ENCODE measurements at regions not wholly inside any gene's neighbourhood (a gene's known extent, or its start where the extent isn't known, plus 50 kb on each side); places are given as distances from the start of the nearest gene placed in this dataset.
"Not testable (repeated sequence)": the region's sequence is repeated elsewhere in the genome, so short reads cannot be mapped to it uniquely, and the experiment has no call there.

DNA sequence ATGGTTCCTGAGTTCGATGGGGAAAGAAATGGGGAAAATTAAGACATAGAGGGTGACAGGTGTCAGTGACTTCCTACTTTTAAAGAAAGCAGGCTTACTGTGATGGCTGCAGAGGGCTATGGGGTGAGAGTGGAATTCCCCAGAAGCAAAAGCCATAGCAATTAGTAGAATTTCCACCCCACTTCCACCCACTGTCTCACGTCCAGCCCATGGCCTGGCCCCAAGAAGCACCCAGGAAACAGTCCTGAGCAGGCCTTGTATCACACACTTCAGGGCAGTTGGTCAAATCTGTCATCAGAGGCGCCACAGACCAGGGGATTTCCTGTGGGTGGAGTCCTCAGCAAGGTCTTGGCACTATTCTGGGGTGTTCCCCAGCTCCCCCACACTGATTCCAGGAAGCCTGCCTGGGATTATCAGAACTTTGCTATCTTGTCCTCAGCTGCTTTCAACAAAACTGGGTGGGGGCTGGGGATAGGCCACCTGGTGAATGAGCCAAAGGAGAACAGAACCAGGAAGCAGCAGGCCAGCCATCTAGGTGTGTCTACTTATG is 120.1 kb upstream of the CCND2 start:
- no peak for DNase-seq

DNA sequence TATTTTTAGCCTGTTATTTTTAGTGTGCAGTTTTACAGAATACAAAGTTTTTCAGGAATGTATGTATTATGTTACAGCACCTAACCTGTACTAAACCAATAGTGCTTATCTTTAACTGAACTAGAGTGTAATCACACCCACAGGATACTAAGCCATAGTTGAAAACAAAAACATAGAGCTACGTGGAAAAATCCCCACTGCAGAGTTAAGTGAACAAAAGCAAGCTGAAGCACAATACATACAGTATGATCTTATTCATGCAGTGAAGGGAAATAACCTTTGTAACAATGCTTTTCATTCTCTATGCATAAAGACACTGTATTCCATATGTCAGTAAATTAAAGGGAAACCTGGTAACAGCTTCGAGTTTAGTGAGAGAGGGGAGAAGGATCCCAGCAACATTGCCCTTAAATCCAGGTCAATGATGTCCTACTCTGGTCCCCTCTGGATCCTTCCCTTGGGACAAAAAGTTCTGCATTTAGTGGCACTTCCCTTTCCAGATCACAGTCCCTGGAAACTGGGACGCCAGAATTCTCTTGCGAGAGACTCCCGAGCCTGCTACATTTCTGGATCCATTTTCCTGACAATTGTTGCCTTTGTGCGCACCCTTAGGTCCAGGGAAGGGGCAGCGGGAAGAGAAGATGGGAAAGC is 121.3 kb upstream of the CCND2 start:
- DNase-seq: no peak

DNA sequence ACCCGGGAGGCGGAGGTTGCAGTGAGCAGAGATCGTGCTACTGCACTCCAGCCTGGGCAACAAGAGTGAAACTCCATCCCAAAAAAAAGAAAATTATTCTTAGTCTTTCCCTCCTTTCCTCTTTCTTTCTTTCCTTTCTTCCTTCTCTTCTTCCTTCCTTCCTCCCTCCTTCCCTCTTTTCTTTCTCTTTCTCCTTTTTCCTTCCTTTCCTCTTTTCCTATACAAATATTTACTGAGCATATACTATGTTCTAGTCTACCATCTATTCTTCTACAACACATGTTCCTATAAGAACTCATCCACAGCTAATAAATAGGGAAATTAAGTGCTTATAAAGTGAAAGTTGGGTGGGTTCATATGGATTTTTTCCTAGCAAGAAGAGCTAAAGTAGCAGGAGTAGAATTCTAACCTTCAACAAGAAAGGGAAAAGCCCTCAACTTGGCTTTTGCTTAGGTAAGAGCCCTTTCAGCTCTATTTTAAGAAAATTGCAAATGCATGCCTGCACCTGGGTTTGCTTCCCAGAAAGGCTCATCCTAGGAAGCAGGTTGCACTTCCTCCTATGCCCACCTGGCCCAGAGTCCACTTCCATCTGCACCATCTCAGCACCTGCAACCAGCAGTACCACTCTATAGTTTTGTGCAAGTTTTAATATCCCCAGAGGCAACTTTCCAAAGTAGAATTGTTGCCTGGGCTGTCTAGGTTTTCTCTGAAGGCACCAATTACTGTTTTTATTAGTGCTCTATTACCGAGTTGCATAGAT is 122.0 kb upstream of the CCND2 start:
- no peak for DNase-seq

DNA sequence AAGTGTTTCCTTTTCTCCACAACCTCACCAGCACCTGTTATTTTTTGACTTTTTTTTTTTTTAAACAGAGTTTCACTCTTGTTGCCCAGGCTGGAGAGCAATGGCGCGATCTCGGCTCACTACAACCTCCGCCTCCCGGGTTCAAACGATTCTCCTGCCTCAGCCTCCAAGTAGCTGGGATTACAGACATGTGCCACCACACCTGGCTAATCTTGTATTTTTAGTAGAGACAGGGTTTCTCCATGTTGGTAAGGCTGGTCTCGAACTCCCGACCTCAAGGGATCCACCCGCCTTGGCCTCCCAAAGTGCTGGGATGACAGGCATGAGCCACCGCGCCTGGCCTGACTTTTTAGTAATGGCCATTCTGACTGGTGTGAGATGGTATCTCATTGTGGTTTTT is 123.2 kb upstream of the CCND2 start:
- not testable (repeated sequence) for DNase-seq

DNA sequence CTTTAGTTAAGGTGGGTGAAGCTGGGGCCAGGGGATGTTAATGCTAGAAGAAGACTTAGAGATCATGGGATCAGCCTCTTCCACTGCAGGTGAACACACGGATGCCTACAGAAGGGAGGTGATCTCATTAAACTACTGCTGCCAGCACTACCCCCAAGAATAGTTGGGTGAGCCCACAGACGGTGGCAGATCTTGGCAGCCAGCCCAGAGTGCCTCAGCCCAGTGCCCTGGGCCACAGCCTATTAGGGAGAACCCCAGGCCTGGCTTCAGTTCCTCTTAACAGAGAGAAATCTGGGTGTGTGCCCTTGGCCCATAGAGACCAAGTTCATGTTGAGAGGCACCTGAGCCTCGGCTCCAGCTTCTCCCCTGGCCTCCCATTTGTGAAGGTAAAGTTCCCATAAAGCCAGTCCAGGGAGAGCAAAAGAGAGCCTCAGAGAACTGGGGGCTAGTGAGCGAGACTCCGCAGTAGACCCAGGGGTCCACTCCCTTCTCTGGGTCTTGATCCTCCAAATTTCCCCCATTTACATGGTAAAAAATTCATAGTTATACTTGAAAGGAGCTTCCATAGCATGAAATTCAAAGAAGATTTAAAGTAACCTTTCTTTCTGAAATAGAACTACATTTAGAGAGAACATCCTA is 125.0 kb upstream of the CCND2 start:
- DNase-seq: no peak

DNA sequence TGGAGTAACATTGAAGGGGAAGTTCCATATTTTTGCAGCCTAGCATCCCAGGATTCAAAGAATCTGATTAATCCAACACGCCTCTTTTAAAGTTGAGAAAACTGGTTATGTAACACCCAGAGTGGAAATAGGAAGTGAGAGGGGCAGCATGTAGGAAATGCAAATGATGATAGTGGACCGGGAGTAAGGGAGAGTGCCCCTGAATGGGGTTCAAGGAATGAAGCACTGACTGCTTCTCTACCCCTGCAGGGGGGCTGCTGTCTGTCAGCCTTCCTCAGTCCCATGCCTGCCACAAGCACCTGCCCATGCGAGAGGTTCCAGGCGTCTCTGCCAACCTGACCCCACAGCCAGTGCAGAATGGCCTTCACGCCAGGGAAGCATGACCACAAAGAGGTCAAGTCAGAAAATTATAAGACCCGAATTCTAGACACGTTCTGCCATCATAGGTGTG is 126.5 kb upstream of the CCND2 start:
- DNase-seq: no peak

DNA sequence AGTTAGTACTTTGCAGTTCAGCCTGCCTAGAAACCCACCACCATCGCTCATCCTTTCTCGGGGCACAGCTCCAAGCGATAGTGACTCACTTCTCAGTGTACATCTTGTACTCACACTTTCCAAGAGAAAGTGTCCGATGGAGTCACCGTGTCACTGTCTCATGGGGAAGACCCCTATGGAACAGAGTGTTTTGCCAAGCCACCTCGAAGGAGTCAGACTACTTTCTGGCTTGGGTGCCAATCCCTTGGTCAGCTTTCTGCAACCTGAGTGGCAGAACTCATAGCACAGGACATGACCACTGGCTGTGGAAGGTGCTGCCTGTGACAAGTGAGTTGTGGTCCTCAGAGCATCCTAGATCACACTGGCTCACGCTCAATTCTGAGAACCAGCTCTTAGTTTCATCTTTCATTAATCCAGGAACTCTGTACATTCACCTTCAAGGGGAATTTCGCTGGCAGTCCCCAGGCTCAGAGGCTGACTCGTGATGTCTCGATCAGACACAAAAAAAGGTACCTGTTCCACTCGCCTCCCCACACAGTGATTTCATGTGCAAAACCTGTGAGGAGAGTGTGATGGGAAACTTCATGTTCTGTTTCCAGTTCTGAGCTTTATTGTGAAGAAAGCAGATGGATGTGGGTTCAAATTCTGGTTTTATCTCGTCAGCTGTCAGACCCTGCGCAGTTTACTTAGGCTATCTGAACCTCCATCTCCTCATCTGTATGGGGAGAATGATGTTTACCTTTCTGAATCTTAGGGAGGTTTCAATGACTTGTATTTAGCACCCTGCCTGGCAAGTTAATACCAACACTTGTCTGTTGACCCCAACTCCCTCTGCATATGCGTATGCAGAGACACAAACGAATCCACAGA is 127.3 kb upstream of the CCND2 start:
- no peak for DNase-seq

DNA sequence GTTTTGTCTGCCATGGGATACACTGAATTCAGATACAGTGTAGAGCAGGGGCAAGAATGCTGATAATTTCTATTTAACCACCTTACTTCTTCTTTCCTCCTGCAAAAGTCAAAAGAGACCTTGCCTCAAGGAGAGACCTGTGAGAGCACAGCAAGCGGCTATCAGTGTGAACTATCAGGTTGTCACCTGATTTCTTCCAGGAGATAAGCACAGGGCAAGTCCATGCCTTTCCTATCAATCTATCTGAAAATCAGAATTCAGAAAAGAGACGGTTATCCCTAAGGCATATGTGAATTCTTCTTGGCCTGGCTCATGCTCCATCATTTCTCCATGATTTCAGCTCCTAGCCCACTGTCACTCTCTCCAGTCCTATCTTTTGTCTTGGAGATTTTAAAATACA is 128.9 kb upstream of the CCND2 start:
- no peak for DNase-seq

DNA sequence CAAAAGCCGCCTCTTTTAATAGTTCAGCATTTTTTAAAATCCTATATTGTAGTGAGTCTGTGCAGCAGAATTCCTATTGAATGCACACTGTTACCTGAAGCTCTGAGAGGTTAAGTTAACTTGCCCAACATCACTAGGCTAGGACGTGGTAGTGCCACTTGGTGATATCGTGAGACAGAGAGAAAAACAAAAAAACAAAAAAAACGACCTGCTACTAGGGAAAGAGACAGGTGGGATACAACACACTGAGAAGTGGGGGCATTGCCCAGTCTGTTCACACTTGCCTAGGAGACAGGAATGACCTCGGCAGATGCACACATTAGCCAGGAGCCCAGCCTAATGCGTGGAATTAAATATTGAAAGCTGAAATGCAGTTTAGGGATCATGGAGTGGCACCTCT is 129.7 kb upstream of the CCND2 start:
- DNase-seq: no peak

DNA sequence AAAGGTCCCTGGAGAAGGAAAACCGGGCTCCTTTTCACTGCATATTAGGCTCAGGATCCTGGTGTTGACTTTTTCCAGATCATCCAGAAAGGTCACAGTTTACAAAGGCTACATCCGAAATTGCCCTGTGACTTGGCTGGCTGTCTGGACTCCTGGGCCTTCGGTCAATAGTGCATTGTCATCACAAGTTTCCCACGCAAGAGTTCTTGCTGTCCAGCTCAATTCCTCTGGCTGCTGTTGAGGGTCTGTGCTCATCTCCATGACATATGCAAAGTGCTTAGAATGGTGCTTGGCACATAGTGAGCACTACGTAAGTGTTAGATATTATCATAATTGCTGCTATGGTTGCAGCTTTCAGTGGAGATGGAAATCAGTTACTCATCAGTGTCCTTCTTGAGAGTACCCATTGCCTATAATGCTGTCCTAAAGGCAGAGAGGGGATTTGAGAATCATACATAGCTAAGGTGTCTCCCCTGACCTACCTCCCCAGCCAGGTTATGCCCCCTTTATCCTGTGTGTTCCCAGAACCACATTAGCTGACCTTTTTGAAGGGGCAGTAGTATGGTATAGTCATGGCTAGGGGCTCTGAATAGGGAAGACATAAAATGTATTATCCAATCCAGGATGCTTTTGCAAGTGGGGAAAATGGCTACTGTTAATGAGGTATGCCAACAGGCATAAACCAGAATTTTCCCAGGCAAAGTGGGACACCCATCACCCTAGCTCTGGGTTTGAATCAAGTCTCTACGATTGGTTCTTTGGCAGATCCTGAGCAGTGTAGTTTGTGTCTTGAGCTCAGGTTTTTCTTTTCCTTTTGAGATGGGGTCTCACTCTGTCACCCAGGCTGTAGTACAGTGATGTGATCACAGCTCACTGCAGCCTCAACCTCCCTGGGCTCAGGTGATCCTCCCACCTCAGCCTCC is 132.0 kb upstream of the CCND2 start:
- no peak for DNase-seq

DNA sequence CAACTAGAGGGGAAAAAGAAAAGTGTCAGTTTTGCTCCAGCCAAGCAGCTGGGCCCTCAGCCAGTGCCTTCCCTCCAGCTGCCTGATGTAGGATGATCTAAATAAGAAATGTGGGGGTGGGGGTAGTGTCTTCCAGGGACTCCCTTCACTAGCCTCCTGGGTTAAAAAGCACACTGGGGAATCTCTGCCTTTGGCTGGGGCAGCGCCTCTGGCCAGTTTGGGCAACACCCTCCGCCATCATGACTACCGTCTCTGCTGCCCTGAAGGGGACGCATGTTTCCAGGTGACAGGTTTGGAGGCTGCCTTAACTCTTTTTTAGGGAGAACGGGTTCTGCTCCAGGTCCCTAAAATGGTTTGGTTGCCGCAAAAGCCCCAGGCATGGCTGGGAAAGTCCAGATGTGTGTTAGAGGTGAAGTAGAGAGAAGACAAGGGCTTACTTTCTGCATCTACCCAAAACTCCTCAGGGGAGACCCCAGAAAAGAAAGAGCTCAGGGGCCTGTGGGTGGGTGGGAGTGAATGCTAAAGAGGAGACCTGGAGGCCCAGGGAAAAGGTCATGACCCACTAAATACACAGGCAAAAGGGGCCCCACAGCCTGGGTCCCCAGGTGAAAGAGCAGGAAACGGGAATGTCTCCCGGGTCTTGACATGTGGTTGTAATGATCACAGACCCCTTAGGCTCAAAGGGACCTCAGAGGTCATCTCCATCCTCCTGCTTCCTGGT is 132.8 kb upstream of the CCND2 start:
- no peak for DNase-seq

DNA sequence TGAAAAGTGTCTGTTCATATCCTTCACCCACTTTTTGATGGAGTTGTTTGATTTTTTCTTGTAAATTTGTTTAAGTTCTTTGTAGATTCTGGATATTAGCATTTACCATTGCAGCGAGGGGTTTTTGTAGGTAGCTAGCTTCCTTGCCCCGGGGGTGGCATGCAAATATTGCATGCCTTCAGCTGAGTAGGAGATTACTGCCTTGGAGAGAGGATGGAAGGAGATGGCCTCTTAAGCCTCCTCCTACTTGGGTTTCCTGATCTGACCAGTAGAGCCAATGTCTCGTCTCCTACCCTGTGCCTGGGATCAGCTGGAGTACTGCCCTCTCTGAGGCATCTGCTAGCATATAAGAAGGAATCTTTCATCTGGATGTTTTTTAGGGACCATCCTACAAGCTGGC is 134.4 kb upstream of the CCND2 start:
- DNase-seq: no peak

DNA sequence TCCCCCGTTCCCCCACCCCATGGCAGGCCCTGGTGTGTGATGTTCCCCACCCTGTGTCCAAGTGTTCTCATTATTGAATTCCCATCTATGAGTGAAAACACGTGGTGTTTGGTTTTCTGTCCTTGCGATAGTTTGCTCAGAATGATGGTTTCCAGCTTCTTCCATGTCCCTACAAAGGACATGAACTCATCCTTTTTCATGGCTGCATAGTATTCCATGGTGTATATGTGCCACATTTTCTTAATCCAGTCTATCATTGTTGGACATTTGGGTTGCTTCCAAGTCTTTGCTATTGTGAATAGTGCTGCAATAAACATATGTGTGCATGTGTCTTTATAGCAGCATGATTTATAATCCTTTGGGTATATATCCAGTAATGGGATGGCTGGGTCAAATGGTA is 135.0 kb upstream of the CCND2 start:
- DNase-seq: not testable (repeated sequence)

DNA sequence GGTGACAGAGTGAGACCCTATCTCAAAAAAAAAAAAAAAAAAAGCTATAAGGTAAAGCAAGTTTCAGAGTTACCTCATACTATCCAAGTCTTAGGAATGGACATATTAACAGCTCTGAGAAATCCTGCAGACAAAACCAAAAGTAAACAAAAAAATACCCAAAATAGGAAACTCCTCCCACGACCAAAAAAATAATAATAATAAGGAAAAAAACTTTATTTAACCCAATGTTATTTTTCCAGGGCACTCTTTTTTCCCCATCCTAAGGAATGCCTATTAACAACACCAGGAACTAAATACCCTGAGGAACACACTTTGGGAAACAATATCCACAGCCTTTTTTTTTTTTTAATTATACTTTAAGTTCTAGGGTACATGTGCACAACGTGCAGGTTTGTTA is 135.5 kb upstream of the CCND2 start:
- DNase-seq: no peak

DNA sequence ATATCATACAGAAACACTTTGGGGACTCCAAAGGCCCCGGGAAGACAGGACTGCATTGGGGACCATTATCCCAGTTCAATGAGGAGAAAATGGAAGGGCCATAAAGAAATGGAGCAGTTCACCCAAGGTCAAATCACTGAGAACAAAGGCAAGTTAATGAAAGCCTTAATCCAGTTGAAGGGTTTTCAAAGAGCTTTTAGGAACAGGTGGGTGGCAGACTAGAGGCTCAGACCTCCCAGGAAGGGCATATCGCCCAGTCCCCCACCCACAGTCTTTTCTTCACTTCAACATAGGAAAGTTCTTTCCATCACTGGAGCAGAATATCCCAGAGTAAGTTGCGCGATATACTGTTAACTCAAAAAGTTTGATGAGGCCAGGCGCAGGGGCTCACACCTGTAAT is 136.1 kb upstream of the CCND2 start:
- DNase-seq: no peak

DNA sequence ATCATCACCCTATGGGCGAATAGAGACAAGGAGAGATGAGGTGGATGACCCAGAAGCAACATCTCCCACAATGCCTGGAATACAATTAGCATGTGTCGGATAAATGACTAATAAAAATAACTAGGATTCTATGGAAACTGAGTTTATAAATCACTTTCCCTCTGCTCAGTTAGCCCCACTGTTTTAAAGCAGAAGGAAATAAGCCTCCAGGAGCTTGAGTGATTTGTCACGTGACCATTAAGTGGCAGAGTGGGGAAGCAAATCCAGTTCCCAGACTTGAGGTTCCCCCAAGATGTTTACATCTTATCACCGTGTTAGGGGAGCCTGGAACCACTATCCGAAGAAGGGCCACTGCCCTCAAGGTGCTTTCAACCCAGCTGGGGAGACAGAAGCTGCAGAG is 136.5 kb upstream of the CCND2 start:
- no peak for DNase-seq

DNA sequence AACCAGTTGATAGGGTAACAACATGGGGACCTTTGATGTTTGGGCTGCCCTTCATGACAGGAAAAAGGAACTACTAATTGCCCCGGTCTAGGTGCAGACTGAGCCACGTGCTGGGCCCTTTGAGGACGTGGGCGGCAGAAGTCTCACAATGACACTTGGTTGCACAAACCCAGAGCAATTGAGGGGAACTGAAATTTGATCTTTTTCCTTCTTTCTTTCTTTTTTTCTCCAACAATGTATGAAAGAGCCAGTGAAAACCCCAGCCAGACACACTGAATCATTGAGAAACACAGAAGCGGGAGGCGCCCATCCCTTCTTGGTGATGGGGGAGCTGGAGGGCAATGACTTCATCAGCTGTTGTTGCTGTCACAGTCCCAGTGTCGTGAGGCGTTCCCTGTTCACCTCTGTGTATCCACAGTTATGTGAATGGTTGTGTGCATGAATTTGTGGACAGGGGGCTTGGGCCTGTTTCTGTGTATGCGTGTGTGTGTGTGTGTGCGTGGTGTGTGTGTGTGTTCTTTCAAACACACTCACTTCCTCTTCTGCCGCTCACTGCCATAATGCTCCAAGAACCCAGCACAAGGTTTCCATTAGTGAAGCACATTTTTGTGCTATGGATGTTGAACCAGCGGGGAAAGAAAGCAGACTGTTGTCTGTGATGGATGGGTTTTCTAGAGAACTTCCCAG is 137.5 kb upstream of the CCND2 start:
- DNase-seq: no peak

DNA sequence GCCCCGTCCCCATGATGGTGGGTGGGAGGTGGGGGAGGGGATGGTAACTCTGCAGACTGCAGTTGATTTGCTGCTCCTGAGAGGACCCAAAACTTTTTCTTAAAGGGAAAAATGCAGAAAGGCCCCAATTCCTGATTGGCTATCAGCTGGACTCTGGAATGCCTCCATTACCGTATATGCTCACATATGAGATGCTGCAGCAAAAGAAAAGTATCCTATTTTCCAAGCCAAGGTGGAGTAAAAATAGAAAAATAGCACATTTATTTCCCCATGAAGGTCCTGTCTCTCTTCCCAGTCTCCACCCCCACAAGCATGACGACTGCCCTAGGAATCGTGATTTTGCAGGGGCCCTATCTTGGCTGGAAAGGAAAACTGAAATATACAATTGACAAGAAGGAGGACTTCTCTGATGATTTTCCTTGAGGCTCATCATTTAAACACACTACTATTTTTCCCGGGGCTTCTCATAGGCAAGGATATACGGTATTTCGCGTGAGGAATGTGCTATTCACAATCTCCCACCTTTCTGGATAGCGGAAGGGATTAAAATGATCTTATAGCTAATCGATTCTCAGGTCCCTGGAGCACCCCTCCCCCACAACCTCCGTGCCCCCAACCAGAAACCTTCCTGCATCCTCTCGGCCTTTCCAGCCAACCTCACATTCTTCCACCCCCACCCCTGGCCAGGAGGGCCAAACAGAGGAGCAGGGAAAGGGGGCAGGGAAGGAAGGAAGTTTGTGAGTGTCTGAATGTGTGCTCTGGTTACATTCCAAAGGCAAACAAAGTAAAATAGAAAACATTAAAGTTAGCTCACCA is 138.9 kb upstream of the CCND2 start:
- no peak for DNase-seq

DNA sequence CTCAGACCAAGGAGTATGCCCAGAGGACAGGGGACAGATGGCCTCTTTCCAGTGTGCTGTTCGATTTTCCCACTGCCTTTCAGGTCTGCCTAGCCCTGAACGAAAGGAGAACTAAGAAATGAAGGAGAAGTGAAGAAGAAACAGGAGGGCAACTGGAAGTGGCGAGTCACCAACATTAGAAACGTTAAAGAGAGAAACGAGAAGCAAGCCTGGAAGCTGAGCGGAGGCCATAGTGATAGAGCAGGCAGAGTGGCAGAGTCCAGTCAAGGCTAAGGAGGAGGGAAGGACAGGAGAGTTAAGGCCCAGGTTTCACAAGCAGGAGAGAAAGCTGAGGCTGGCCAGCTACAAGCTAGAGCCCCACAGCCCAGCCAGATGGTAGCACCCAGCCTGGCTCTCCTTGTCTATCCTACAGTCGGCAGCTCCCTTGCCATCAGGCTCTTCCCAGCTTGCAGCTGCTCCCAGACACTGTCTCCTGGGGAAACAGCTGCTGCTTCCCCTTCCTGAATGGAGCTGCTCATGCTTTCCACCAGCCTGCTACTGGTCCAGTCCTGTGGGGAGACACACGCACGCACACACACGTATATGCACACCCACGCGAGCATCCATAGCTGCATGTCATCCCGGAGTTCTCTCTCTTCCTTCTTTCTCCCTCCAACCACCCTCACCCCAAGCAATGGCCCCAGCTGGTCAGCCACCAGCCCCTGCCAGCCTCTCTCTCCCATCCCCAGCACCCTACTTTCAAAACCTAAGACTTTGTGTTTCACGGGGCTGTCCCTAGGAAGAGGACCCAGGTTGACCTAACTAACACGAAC is 139.7 kb upstream of the CCND2 start:
- DNase-seq: no peak
